ENCODE measurements at regions not wholly inside any gene's neighbourhood (a gene's known extent, or its start where the extent isn't known, plus 50 kb on each side); places are given as distances from the start of the nearest gene placed in this dataset.

- TF ChIP-seq POLR2AphosphoS5 (IDR thresholded peaks at IDR 0.05) (no peak), POLR2A (IDR thresholded peaks at IDR 0.05) (no peak)
- TF ChIP-seq, protein P1, sequence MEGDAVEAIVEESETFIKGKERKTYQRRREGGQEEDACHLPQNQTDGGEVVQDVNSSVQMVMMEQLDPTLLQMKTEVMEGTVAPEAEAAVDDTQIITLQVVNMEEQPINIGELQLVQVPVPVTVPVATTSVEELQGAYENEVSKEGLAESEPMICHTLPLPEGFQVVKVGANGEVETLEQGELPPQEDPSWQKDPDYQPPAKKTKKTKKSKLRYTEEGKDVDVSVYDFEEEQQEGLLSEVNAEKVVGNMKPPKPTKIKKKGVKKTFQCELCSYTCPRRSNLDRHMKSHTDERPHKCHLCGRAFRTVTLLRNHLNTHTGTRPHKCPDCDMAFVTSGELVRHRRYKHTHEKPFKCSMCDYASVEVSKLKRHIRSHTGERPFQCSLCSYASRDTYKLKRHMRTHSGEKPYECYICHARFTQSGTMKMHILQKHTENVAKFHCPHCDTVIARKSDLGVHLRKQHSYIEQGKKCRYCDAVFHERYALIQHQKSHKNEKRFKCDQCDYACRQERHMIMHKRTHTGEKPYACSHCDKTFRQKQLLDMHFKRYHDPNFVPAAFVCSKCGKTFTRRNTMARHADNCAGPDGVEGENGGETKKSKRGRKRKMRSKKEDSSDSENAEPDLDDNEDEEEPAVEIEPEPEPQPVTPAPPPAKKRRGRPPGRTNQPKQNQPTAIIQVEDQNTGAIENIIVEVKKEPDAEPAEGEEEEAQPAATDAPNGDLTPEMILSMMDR (IDR thresholded peaks at IDR 0.05) = no peak
Measured at GRCh38 chr12:71041476-71041875, 116.3 kb downstream of the TSPAN8 start.
